H9 (cell line): ENCODE measurements at regions not wholly inside any gene's neighbourhood (a gene's known extent, or its start where the extent isn't known, plus 50 kb on each side); places are given as distances from the start of the nearest gene placed in this dataset.

Experiments
- DNase-seq: peaks from one replicate; pipeline ENCODE4 v3.0.0-alpha.2; 2017
- H2AFZ ChIP-seq: one replicate; pipeline ENCODE4 v1.6.1; 2013; ENCODE audit warnings: mild to moderate bottlenecking, low read length, control low read depth, moderate library complexity
- H2AK5ac ChIP-seq: 2 replicates; pipeline ENCODE4 v1.6.1; 2013; ENCODE audit warnings: low read length, control low read depth, mixed read lengths; ENCODE audit not compliant: insufficient read length
- H2BK120ac ChIP-seq: one replicate; pipeline ENCODE4 v1.6.1; 2013; ENCODE audit warnings: low read depth, mild to moderate bottlenecking, low read length, control low read depth, inconsistent platforms; ENCODE audit not compliant: poor library complexity, severe bottlenecking
- H2BK12ac ChIP-seq: 2 replicates; pipeline ENCODE4 v1.6.1; 2013; ENCODE audit warnings: low read length, control low read depth, mixed read lengths, low read depth; ENCODE audit not compliant: insufficient read length
- H2BK15ac ChIP-seq: 2 replicates; pipeline ENCODE4 v1.6.1; 2013; ENCODE audit warnings: low read depth, low read length, control low read depth
- H2BK20ac ChIP-seq: one replicate; pipeline ENCODE4 v1.6.1; 2013; ENCODE audit warnings: low read depth, mild to moderate bottlenecking, low read length, control low read depth, inconsistent platforms; ENCODE audit not compliant: poor library complexity, severe bottlenecking
- H2BK5ac ChIP-seq: 2 replicates; pipeline ENCODE4 v1.6.1; 2013; ENCODE audit warnings: low read length, control low read depth, mixed read lengths; ENCODE audit not compliant: insufficient read length
- H3K14ac ChIP-seq: 2 replicates; pipeline ENCODE4 v1.6.1; 2013; ENCODE audit warnings: low read length, control low read depth; ENCODE audit not compliant: insufficient read depth
- H3K18ac ChIP-seq: 2 replicates; pipeline ENCODE4 v1.6.1; 2013; ENCODE audit warnings: low read depth, mild to moderate bottlenecking, mixed read lengths, low read length, control low read depth; ENCODE audit not compliant: insufficient read length
- H3K23ac ChIP-seq: 2 replicates; pipeline ENCODE4 v1.6.1; 2013; ENCODE audit warnings: low read length, control low read depth, mixed read lengths, low read depth; ENCODE audit not compliant: insufficient read length
- H3K23me2 ChIP-seq: 2 replicates; pipeline ENCODE4 v1.6.1; 2013; ENCODE audit warnings: low read depth, mild to moderate bottlenecking, mixed read lengths, low read length, control low read depth; ENCODE audit not compliant: insufficient read length, poor library complexity, severe bottlenecking
- H3K27ac ChIP-seq: 2 replicates; pipeline ENCODE4 v1.5.1; 2013; ENCODE audit warnings: low read length, control low read depth, mixed read lengths, low read depth; ENCODE audit not compliant: insufficient read length
- H3K27me3 ChIP-seq: 2 replicates; pipeline ENCODE4 v1.6.1; 2013; ENCODE audit warnings: low read length, control low read depth, inconsistent platforms; ENCODE audit not compliant: insufficient read depth
- H3K4ac ChIP-seq: 2 replicates; pipeline ENCODE4 v1.6.1; 2013; ENCODE audit warnings: low read depth, mild to moderate bottlenecking, control low read depth, inconsistent platforms, low read length, moderate library complexity
- H3K4me1 ChIP-seq: 2 replicates; pipeline ENCODE4 v1.6.1; 2013; ENCODE audit warnings: low read length, control low read depth, inconsistent platforms; ENCODE audit not compliant: insufficient read depth
- H3K4me2 ChIP-seq: 2 replicates; pipeline ENCODE4 v1.6.1; 2013; ENCODE audit warnings: low read length, control low read depth, mixed read lengths; ENCODE audit not compliant: insufficient read length, insufficient read depth
- H3K56ac ChIP-seq: 2 replicates; pipeline ENCODE4 v1.6.1; 2013; ENCODE audit warnings: low read depth, mild to moderate bottlenecking, mixed read lengths, low read length, control low read depth; ENCODE audit not compliant: insufficient read length
- H3K79me1 ChIP-seq: 2 replicates; pipeline ENCODE4 v1.6.1; 2013; ENCODE audit warnings: low read depth, mild to moderate bottlenecking, moderate library complexity, low read length, control low read depth, inconsistent platforms; ENCODE audit not compliant: insufficient read depth, poor library complexity, severe bottlenecking
- H3K79me2 ChIP-seq: 2 replicates; pipeline ENCODE4 v1.6.1; 2013; ENCODE audit warnings: low read length, control low read depth, inconsistent platforms; ENCODE audit not compliant: insufficient read depth
- H3K9ac ChIP-seq: 2 replicates; pipeline ENCODE4 v1.6.1; 2013; ENCODE audit warnings: low read length, control low read depth, mixed read lengths; ENCODE audit not compliant: insufficient read length; ENCODE audit errors: extremely low read depth
- H3K9me3 ChIP-seq: one replicate; pipeline ENCODE4 v1.6.1; 2013; ENCODE audit warnings: low read depth, low read length, inconsistent platforms; ENCODE audit not compliant: control insufficient read depth
- H3T11ph ChIP-seq: one replicate; pipeline ENCODE4 v1.6.1; 2013; ENCODE audit warnings: mild to moderate bottlenecking, low read length, control low read depth, inconsistent platforms
- H4K20me1 ChIP-seq: one replicate; pipeline ENCODE4 v1.6.1; 2013; ENCODE audit not compliant: control insufficient read depth, insufficient read length, insufficient read depth
- H4K5ac ChIP-seq: 2 replicates; pipeline ENCODE4 v1.6.1; 2013; ENCODE audit warnings: low read depth, mild to moderate bottlenecking, mixed read lengths, low read length, control low read depth; ENCODE audit not compliant: insufficient read length
- H4K8ac ChIP-seq: replicated peaks from 2 replicates; pipeline ENCODE4 v1.6.1; 2013; ENCODE audit warnings: low read length, control low read depth, mixed read lengths, low read depth; ENCODE audit not compliant: insufficient read length
- H4K91ac ChIP-seq: 2 replicates; pipeline ENCODE4 v1.6.1; 2013; ENCODE audit warnings: low read depth, mild to moderate bottlenecking, moderate library complexity, mixed read lengths, low read length, control low read depth; ENCODE audit not compliant: insufficient read length
- H3K27ac Mint-ChIP-seq, 3 experiments: 2 replicates in 2 of 3; 3 replicates in 1 of 3; pipeline ENCODE4 v1.8.0; 2020 to 2021; ENCODE audit warnings: mixed read lengths in 3 of 3, mild to moderate bottlenecking in 1 of 3, moderate library complexity in 1 of 3
- H3K27me3 Mint-ChIP-seq: 2 replicates; pipeline ENCODE4 v1.8.0; 2021; ENCODE audit warnings: low read depth, mild to moderate bottlenecking, moderate library complexity, mixed read lengths
- H3K36me3 Mint-ChIP-seq, 3 experiments: 2 replicates in 2 of 3; 3 replicates in 1 of 3; pipeline ENCODE4 v1.8.0; 2020 to 2021; ENCODE audit warnings: low read depth in 3 of 3, mixed read lengths in 3 of 3; ENCODE audit not compliant: insufficient read depth in 1 of 3
- H3K4me1 Mint-ChIP-seq, 2 experiments: 2 replicates each; pipeline ENCODE4 v1.8.0; 2020; ENCODE audit warnings: mixed read lengths in 2 of 2
- H3K4me3 Mint-ChIP-seq, 2 experiments: 2 replicates in 1 of 2; 3 replicates in 1 of 2; pipeline ENCODE4 v1.8.0; 2020 to 2021; ENCODE audit warnings: mild to moderate bottlenecking in 2 of 2, mixed read lengths in 2 of 2, moderate library complexity in 1 of 2
- H3K9me3 Mint-ChIP-seq, 2 experiments: 2 replicates in 1 of 2; 3 replicates in 1 of 2; pipeline ENCODE4 v1.8.0; 2020; ENCODE audit warnings: mild to moderate bottlenecking in 2 of 2, mixed read lengths in 2 of 2, moderate library complexity in 1 of 2
- WGBS: extraction: QIAGEN DNeasy Blood & Tissue Kit; methylation state at CpG from one replicate; pipeline ENCODE4 v1.1.7; 2013; ENCODE audit warnings: missing lambda C conversion rate, low lambda C conversion rate, mixed read lengths; ENCODE audit not compliant: insufficient read length; ENCODE audit errors: extremely low coverage; 5-methylcytosine and 5-hydroxymethylcytosine counted together
- TF ChIP-seq, protein P1 (sequence below): fragments of 200-600 bp; sonication (generic); conservative IDR thresholded peaks from 3 replicates; pipeline ENCODE4 v1.8.0; 2021; ENCODE audit warnings: antibody characterized with exemption, mild to moderate bottlenecking

DNA sequence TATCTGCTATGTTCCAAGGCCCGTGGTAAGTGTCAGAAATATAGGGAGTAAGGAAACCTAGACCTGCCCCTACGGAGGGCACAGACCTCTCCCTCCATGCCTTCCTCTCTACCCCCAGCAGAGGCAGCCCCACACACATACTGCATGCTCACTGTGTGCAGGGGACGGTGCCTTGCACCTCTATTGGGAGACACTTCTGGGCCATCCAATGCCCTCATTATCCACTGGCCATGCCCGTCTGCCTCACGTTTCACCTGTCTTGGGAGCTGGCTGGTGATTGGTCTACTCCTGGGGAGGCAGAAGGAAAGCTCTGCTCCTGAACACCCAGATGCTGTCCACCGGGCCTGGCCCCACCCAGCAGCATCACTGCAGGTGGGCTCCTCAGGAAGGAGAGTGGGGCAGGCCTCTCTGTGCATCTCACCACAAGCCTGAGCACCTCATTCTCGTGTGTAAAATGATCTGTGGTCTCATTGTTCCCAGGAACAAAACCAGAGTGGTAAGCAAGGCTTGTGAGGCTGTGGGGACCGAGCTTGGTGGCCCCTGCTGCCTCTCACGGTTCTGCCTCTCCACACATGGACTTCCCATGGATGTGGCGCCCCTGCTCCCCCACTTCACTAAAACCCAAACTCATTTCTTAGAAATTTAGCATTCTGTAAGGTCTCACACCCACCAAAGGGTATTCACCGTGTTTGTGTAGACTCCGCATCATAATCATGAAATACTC, 312.5 kb upstream of the HS6ST1 start:
- no peak overlapping the region for H3K18ac ChIP-seq
- H3K27me3 ChIP-seq, result no peaks in the 10 kb centered on the region
- Mint-ChIP-seq H3K27me3 (peaks cover 6% of the 10 kb centered on the region), H3K27ac (no peak overlapping the region; a peak in 1 of 7 replicates), H3K9me3 (no peaks in the 10 kb centered on the region), H3K36me3 (no peaks in the 10 kb centered on the region), H3K4me3 (no peak overlapping the region), H3K4me1 (peaks cover 23 to 48% of the 10 kb centered on the region in 2 experiments)
- no CpG with 5 or more reads among the region's 12 CpGs for WGBS
- H3K23ac ChIP-seq, result no peak overlapping the region
- no peak overlapping the region for H3K4ac ChIP-seq
- H3K79me1 ChIP-seq, result no peaks in the 10 kb centered on the region
- H2BK5ac ChIP-seq, result no peak overlapping the region
- no peak overlapping the region for H3K56ac ChIP-seq
- H3K27ac ChIP-seq, result no peak overlapping the region
- H3K79me2 ChIP-seq, result no peaks in the 10 kb centered on the region
- TF ChIP-seq, protein P1, sequence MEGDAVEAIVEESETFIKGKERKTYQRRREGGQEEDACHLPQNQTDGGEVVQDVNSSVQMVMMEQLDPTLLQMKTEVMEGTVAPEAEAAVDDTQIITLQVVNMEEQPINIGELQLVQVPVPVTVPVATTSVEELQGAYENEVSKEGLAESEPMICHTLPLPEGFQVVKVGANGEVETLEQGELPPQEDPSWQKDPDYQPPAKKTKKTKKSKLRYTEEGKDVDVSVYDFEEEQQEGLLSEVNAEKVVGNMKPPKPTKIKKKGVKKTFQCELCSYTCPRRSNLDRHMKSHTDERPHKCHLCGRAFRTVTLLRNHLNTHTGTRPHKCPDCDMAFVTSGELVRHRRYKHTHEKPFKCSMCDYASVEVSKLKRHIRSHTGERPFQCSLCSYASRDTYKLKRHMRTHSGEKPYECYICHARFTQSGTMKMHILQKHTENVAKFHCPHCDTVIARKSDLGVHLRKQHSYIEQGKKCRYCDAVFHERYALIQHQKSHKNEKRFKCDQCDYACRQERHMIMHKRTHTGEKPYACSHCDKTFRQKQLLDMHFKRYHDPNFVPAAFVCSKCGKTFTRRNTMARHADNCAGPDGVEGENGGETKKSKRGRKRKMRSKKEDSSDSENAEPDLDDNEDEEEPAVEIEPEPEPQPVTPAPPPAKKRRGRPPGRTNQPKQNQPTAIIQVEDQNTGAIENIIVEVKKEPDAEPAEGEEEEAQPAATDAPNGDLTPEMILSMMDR, result no peak
- no peak overlapping the region for H4K5ac ChIP-seq
- H2BK20ac ChIP-seq, result no peak overlapping the region
- no peak overlapping the region for H4K8ac ChIP-seq
- H2BK120ac ChIP-seq, result no peak overlapping the region
- H2AK5ac ChIP-seq, result no peak overlapping the region
- H4K20me1 ChIP-seq, result no peaks in the 10 kb centered on the region
- no peak overlapping the region for H3K4me2 ChIP-seq
- H3T11ph ChIP-seq, result no peak overlapping the region
- no peaks in the 10 kb centered on the region for H3K23me2 ChIP-seq
- no peaks in the 10 kb centered on the region for H3K9me3 ChIP-seq
- no peak overlapping the region for H3K9ac ChIP-seq
- no peak overlapping the region for H4K91ac ChIP-seq
- no peak overlapping the region for H2BK12ac ChIP-seq
- H2AFZ ChIP-seq, result no peak overlapping the region
- H3K4me1 ChIP-seq, result no peaks in the 10 kb centered on the region
- DNase-seq, result peak; percentile 15
- H2BK15ac ChIP-seq, result no peak overlapping the region
- H3K14ac ChIP-seq, result no peak overlapping the region; the same call in 1 of the 2 replicates
